ENCODE measurements at regions not wholly inside any gene's neighbourhood (a gene's known extent, or its start where the extent isn't known, plus 50 kb on each side); places are given as distances from the start of the nearest gene placed in this dataset.

- TF ChIP-seq CTCF (IDR thresholded peaks at IDR 0.05), result no peak
- ATAC-seq (ENCODE audit: low FRiP score) (no peak), DNase-seq (ENCODE audit: low spot score) (no peak)
These were observed 114.0 kb downstream of the PCDH10 start for GRCh38 chr4:133263104-133263503.

GRCh38 chr4:133247861-133248260, 98.8 kb downstream of the PCDH10 start:
- DNase-seq (ENCODE audit: low spot score), result no peak
- TF ChIP-seq CTCF (IDR thresholded peaks at IDR 0.05), result no peak
- ATAC-seq (ENCODE audit: low FRiP score), result no peak

- no peak for DNase-seq (ENCODE audit: low spot score)
- ATAC-seq (ENCODE audit: low FRiP score), result no peak
- no peak for TF ChIP-seq CTCF (IDR thresholded peaks at IDR 0.05)
These were observed 96.1 kb downstream of the PCDH10 start for GRCh38 chr4:133245226-133245625.
